HuH-7.5 (cell line): ENCODE measurements at regions not wholly inside any gene's neighbourhood (a gene's known extent, or its start where the extent isn't known, plus 50 kb on each side); places are given as distances from the start of the nearest gene placed in this dataset.

Source experiments
- DNase-seq: peaks from one replicate; pipeline ENCODE4 v3.0.0; 2011; ENCODE audit warnings: low spot score

GRCh38 chr6:37556881-37557644 is 57.4 kb upstream of the CCDC167 start:
- DNase-seq = no peak

DNA sequence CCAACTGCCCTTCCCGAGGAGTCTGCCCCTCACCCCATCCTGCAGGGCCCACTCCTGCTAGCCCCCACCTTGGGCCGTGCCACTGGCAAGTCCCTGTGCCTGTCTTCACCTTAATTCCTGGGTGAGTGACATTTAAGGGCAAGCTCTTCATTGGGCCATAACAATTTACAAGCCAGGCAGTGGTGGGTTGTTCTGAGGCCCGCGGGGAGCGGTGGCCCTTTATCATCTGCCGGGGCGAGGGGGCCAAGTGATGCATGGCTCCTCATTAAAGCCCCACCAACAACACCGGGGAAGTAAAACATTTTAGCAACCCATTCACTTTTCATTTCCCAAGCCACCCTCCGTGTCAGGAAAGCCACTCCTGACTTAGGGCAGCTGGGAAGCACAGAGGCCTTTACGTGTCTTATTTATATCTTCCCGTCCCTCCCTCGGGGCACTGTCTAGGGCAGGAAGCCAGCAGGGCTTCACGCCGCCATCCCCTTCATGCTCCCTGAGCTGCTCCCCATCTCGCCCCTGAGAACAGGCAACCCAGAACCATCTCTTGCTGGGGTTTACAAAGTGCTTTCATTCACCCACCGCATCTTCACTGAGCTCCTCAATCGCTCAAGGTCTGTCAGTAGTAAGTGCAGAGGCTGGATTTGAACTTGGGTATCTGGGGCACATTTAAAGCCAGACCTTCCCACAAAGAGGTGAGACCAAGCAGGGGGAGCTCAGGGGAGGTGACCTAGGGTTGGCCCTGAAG is 55.5 kb upstream of the CCDC167 start:
- DNase-seq = no peak

GRCh38 chr6:37554480-37554819 is 54.8 kb upstream of the CCDC167 start:
- no peak for DNase-seq

DNA sequence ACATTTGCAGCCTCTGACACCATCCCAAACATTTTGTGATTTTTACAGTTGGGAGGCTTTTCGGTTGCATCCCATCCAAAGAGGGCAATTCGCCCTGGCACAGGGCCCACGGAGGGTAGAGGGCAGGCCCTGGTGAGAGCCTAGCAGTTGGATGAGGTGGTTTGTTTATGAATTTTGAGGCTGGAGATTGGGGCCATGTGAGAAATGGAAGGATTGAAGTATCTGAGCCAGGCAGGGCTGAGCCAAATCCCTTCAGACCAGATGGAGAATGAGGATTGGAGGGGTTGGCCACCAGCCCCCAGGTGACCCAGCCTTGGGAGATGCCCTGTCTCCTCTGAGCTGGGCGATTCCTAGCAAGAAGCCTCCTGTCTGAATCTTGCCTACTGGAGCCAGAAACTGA is 52.6 kb upstream of the CCDC167 start:
- DNase-seq = no peak

- DNase-seq = no peak
Observed at GRCh38 chr6:37551867-37552266, 52.2 kb upstream of the CCDC167 start.

GRCh38 chr6:37551446-37551845 is 51.8 kb upstream of the CCDC167 start:
- no peak for DNase-seq

DNA sequence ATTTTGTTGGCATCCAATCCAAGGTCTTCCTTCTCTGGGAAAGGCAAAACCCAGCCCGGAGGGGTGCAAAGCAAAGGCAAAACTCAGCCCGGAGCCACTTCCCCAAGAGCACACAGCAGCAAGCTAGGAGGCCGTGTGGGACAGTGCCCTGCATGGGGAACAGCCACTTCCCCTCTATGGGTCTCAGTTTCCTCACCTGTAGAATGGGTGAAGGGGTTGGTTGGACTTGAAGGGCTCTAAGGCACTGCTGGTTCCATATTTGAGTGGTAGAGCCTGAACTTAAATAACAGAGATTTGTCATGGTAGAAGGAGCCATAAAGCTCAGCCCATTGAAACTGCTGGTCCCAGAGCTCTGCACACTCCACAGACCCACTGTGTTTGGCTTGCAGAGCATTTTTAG is 51.3 kb upstream of the CCDC167 start:
- DNase-seq = no peak

- DNase-seq = no peak
Observed at GRCh38 chr6:37550191-37550831, 50.6 kb upstream of the CCDC167 start.

DNA sequence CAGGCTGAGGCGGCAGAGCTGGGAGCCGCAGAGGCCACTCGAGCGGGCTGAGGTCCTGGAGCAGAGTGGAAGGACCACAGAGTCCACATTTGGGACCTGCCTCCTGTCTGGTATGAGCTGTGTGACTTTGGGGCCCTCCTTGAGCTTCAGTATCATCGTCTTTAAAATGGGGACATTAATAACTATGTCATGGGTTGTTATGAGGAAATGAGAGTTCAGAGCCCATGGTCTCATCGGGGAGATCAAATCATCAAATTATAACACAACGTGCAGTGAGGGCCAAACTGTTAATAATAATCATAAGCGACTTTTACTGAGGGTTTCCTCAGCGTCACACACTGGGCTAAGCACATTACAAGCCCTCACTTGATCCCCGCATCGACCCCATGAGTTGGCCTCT is 49.9 kb upstream of the CCDC167 start:
- DNase-seq = no peak
